ENCODE measurements at regions not wholly inside any gene's neighbourhood (a gene's known extent, or its start where the extent isn't known, plus 50 kb on each side); places are given as distances from the start of the nearest gene placed in this dataset.

DNA sequence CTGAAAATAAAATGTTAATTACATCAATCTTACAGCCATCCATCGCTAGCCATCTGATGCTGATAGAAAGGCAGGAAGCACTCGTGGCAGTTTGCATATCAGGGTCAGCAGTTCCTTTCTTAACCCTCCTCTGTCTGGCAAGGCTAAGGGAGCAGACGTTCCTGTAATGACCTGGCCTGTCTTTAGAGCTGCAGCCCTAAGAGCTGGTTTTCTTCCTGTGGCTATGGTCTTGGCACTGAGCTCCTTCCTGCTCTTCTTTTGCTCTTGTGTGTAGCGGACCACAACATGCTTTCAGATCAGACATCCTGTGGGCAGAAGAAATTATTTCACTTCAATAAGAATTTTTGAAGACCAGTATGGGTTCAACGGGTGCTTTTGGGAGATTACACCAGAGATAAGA lies 170.4 kb downstream of the DAD1 start (continued):
- TF ChIP-seq, protein P1, sequence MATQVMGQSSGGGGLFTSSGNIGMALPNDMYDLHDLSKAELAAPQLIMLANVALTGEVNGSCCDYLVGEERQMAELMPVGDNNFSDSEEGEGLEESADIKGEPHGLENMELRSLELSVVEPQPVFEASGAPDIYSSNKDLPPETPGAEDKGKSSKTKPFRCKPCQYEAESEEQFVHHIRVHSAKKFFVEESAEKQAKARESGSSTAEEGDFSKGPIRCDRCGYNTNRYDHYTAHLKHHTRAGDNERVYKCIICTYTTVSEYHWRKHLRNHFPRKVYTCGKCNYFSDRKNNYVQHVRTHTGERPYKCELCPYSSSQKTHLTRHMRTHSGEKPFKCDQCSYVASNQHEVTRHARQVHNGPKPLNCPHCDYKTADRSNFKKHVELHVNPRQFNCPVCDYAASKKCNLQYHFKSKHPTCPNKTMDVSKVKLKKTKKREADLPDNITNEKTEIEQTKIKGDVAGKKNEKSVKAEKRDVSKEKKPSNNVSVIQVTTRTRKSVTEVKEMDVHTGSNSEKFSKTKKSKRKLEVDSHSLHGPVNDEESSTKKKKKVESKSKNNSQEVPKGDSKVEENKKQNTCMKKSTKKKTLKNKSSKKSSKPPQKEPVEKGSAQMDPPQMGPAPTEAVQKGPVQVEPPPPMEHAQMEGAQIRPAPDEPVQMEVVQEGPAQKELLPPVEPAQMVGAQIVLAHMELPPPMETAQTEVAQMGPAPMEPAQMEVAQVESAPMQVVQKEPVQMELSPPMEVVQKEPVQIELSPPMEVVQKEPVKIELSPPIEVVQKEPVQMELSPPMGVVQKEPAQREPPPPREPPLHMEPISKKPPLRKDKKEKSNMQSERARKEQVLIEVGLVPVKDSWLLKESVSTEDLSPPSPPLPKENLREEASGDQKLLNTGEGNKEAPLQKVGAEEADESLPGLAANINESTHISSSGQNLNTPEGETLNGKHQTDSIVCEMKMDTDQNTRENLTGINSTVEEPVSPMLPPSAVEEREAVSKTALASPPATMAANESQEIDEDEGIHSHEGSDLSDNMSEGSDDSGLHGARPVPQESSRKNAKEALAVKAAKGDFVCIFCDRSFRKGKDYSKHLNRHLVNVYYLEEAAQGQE (IDR thresholded peaks at IDR 0.05), result no peak
- TF ChIP-seq HNF4A (conservative IDR thresholded peaks at IDR 0.05) (no peak), FOXA1 (IDR thresholded peaks at IDR 0.05) (no peak)

DNA sequence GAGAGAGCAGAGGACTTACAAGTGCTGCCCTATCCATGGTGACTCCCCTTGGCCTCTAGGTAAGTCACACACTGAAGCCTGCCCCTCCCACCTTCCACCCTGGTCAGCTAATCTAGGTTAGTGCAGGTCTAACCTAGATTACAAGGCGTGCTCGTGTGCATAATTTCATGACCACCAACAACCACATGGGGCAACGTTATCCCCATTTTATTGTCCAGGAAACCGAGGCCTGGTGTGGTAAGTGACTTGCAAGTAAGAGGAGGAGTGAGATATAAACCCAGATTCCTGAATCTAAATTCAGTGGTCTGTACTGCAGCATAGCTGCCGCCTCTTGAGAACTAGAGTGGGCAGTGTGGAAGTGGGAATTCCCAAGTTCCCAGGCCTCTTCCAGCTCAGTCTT lies 171.1 kb downstream of the DAD1 start:
- H3K4me3 ChIP-seq (ENCODE audit: low read depth in 1 of 3, low read length in 3 of 3), result no peak overlapping the region
- H3K27ac ChIP-seq (ENCODE audit: low read depth in 1 of 2, low read length in 2 of 2), result no peak overlapping the region
- no peaks in the 10 kb centered on the region for H3K36me3 ChIP-seq (ENCODE audit: control insufficient read depth in 4 of 4, insufficient read depth in 3 of 4, low read depth in 1 of 4, low read length in 3 of 4)
- no peak overlapping the region for H3K9ac ChIP-seq (ENCODE audit: low read depth in 1 of 2, low read length in 2 of 2)
- no peak for DNase-seq (ENCODE audit: low spot score)
- no peak for TF ChIP-seq FOXA1 (IDR thresholded peaks at IDR 0.05)
- TF ChIP-seq RAD21 (IDR thresholded peaks at IDR 0.05), result no peak
- TF ChIP-seq, protein P2, sequence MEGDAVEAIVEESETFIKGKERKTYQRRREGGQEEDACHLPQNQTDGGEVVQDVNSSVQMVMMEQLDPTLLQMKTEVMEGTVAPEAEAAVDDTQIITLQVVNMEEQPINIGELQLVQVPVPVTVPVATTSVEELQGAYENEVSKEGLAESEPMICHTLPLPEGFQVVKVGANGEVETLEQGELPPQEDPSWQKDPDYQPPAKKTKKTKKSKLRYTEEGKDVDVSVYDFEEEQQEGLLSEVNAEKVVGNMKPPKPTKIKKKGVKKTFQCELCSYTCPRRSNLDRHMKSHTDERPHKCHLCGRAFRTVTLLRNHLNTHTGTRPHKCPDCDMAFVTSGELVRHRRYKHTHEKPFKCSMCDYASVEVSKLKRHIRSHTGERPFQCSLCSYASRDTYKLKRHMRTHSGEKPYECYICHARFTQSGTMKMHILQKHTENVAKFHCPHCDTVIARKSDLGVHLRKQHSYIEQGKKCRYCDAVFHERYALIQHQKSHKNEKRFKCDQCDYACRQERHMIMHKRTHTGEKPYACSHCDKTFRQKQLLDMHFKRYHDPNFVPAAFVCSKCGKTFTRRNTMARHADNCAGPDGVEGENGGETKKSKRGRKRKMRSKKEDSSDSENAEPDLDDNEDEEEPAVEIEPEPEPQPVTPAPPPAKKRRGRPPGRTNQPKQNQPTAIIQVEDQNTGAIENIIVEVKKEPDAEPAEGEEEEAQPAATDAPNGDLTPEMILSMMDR (IDR thresholded peaks at IDR 0.05; ENCODE audit: low read depth, low read length, missing input control), result no peak
- TF ChIP-seq, protein P1 (IDR thresholded peaks at IDR 0.05), result no peak
- TF ChIP-seq RXRA (IDR thresholded peaks at IDR 0.05), result no peak
- no peak for TF ChIP-seq NR2F2 (IDR thresholded peaks at IDR 0.05)
- no peak for TF ChIP-seq EGR1 (IDR thresholded peaks at IDR 0.05; ENCODE audit: low read depth in 2 of 2)
- TF ChIP-seq HNF4A (conservative IDR thresholded peaks at IDR 0.05), result no peak
- TF ChIP-seq TAF1 (conservative IDR thresholded peaks at IDR 0.05), result no peak
- TF ChIP-seq, protein P3, sequence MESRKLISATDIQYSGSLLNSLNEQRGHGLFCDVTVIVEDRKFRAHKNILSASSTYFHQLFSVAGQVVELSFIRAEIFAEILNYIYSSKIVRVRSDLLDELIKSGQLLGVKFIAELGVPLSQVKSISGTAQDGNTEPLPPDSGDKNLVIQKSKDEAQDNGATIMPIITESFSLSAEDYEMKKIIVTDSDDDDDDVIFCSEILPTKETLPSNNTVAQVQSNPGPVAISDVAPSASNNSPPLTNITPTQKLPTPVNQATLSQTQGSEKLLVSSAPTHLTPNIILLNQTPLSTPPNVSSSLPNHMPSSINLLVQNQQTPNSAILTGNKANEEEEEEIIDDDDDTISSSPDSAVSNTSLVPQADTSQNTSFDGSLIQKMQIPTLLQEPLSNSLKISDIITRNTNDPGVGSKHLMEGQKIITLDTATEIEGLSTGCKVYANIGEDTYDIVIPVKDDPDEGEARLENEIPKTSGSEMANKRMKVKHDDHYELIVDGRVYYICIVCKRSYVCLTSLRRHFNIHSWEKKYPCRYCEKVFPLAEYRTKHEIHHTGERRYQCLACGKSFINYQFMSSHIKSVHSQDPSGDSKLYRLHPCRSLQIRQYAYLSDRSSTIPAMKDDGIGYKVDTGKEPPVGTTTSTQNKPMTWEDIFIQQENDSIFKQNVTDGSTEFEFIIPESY (IDR thresholded peaks at IDR 0.05), result no peak
- TF ChIP-seq FOXA2 (IDR thresholded peaks at IDR 0.05), result no peak
- no peak for TF ChIP-seq HNF4G (IDR thresholded peaks at IDR 0.05)
- TF ChIP-seq, protein P4, sequence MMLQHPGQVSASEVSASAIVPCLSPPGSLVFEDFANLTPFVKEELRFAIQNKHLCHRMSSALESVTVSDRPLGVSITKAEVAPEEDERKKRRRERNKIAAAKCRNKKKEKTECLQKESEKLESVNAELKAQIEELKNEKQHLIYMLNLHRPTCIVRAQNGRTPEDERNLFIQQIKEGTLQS (IDR thresholded peaks at IDR 0.05), result no peak
- no peak for TF ChIP-seq YY1 (IDR thresholded peaks at IDR 0.05)
- no peak for TF ChIP-seq GABPA (IDR thresholded peaks at IDR 0.05 in 1 of 2, conservative IDR thresholded peaks at IDR 0.05 in 1 of 2)
- TF ChIP-seq, protein P5, sequence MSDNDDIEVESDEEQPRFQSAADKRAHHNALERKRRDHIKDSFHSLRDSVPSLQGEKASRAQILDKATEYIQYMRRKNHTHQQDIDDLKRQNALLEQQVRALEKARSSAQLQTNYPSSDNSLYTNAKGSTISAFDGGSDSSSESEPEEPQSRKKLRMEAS (IDR thresholded peaks at IDR 0.05), result no peak
- no peak for TF ChIP-seq JUND (IDR thresholded peaks at IDR 0.05)
- H3K4me1 ChIP-seq (ENCODE audit: control insufficient read depth in 4 of 4, insufficient read depth in 4 of 4, low read length in 3 of 4), result no peaks in the 10 kb centered on the region
- 78% methylated on average over 5 of the region's 5 CpGs for WGBS
- peaks cover 0 to 2% (median 0%) of the 10 kb centered on the region in 4 donors for H3K27me3 ChIP-seq (ENCODE audit: control insufficient read depth in 4 of 4, insufficient read depth in 4 of 4, low read length in 3 of 4)
- no peaks in the 10 kb centered on the region for H3K9me3 ChIP-seq (ENCODE audit: control insufficient read depth in 4 of 4, low read length in 3 of 4)

Measured in liver (tissue), 8 donors.